ENCODE measurements at regions not wholly inside any gene's neighbourhood (a gene's known extent, or its start where the extent isn't known, plus 50 kb on each side); places are given as distances from the start of the nearest gene placed in this dataset.
A peak's percentile ranks its signal among the peaks of the same experiment; 100 is the strongest.
"Not testable (repeated sequence)": the region's sequence is repeated elsewhere in the genome, so short reads cannot be mapped to it uniquely, and the experiment has no call there.

DNA sequence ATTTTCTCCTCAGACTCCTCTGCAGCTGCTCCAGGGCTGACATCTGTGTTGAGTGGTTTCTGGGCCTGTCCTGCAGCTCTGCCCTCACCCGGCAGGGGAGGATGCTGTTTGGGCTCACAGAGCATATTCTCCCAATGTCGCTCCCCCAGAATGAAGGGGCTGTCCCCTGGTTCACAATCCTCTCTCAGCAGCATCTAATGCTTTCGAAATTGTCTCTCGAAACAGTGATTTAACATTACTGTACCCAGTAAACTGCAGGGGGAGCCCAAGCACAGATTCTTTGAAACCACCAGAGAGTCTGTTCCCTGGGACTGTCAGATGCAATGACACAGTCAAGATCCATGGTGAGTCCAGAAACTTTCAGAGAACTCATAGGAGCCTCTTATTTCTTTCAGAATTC, 1135.2 kb downstream of the TMEM121 start:
- TF ChIP-seq, protein P1, sequence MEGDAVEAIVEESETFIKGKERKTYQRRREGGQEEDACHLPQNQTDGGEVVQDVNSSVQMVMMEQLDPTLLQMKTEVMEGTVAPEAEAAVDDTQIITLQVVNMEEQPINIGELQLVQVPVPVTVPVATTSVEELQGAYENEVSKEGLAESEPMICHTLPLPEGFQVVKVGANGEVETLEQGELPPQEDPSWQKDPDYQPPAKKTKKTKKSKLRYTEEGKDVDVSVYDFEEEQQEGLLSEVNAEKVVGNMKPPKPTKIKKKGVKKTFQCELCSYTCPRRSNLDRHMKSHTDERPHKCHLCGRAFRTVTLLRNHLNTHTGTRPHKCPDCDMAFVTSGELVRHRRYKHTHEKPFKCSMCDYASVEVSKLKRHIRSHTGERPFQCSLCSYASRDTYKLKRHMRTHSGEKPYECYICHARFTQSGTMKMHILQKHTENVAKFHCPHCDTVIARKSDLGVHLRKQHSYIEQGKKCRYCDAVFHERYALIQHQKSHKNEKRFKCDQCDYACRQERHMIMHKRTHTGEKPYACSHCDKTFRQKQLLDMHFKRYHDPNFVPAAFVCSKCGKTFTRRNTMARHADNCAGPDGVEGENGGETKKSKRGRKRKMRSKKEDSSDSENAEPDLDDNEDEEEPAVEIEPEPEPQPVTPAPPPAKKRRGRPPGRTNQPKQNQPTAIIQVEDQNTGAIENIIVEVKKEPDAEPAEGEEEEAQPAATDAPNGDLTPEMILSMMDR (IDR thresholded peaks at IDR 0.05; ENCODE audit: low read depth, low read length, poor library complexity, severe bottlenecking), result peak; percentile 40
- not testable (repeated sequence) for TF ChIP-seq EZH2phosphoT487 (IDR thresholded peaks at IDR 0.05; ENCODE audit: borderline replicate concordance, low read length)

Measured in DOHH2 (cell line).